HG02840 (cell line): ENCODE measurements at regions not wholly inside any gene's neighbourhood (a gene's known extent, or its start where the extent isn't known, plus 50 kb on each side); places are given as distances from the start of the nearest gene placed in this dataset.

ENCODE experiments used
- ATAC-seq: cut with Tn5 transposase; IDR thresholded peaks from one replicate; pipeline ENCODE4 v1.9.1; 2021; ENCODE audit warnings: mild to moderate bottlenecking, moderate library complexity, moderate number of reproducible peaks; ENCODE audit not compliant: unreplicated experiment, low FRiP score

GRCh38 chr2:129724021-129724757 is 255.3 kb upstream of the RAB6C start:
- no peak for ATAC-seq

DNA sequence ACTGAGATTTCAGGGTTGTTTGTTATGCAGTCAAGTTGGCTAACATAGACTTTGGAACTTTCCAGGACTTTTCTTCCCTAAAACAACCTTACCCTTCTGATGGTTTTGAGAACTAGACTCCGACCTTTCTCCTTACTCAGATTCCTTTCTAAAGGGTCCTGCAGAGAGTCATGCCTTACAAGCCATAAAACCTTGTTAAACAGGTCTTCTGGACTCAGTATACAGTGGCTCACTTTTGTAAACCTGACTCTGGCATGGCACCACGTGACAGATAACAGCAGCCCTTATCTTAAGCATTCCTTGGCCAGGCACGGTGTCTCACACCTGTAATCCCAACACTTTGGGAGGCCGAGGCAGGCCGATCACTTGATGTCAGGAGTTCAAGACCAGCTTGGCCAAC is 253.2 kb upstream of the RAB6C start:
- ATAC-seq = no peak

GRCh38 chr2:129727286-129727685 is 252.2 kb upstream of the RAB6C start:
- ATAC-seq = no peak

DNA sequence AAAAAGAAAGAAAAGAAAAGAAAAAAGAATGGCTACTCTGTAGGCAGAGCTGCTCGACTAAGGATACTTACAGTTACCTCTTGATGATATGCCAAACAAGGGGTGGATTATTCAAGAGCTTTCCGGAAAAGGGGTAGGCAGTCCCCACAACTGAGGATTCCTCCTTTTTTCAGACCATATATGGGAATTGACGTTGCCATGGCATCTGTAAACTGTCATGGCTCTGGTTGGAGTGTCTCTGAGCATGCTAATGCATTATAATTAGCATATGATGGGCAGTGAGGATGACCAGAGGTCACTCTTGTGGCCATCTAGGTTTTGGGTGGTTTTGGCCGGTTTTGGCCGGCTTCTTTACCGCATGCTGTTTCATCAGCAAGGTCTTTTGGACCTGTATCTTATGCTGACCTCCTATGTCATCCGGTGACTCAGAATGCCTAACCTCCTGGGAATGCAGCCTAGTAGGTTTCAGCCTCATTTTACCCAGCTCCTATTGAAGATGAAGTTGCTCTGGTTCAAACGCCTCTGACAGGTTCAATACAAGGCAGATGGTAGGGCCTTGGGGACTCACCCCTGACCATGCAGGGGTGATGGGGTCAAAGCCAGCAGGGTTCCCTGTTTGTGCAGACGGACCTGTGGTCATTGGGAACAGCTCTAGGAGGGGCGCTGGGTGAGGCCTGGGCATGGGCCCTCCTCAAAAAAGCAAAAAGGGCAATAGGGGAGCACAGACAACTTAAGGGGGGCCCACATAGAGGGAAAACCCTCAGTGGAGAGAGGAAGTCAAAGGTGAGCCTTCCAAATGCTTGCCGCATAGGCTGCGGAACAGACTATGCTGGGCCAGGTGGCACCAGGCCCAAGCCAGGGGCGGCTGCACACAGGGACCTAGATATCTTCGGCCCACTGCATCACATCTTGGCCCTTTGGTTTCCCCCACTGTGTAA is 251.2 kb upstream of the RAB6C start:
- no peak for ATAC-seq

DNA sequence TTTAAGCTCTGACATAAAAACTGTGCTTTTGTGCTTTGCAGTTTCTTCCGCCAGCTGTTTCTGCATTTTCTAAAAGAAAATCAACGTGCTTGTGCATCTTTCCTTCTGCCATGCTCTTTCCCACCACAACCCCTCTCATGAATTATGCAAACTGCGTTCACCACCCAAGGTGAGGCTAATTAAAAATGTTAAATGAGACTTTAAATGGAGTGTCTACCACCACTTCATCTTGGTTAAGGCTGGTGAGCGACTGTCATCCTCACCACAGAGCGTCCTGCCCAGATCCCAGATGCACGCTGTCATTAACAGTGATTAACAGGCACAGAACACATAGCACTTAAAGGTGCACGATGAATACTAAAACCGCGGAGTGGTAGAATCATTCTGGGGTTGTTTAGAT is 250.5 kb upstream of the RAB6C start:
- ATAC-seq = no peak

DNA sequence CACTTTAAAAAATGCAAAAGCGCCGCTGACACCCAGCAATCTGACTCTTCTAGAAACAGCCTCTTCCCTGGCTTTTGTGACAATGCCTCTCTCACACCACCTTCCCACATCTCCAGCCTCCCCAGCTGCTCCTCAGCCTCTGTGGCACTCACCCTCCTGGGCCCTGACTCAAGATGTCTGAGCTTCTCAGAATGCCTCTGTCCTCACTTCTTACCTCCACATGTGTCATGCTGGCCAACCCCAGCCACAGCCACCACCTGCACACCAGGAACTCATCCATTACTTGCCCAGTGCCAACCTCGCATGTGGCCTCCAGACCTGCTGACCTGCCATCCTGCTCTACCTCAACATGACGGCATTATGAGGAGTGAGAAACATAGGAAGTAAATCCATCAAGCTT is 249.8 kb upstream of the RAB6C start:
- no peak for ATAC-seq

GRCh38 chr2:129730979-129731378 is 248.5 kb upstream of the RAB6C start:
- ATAC-seq = no peak

DNA sequence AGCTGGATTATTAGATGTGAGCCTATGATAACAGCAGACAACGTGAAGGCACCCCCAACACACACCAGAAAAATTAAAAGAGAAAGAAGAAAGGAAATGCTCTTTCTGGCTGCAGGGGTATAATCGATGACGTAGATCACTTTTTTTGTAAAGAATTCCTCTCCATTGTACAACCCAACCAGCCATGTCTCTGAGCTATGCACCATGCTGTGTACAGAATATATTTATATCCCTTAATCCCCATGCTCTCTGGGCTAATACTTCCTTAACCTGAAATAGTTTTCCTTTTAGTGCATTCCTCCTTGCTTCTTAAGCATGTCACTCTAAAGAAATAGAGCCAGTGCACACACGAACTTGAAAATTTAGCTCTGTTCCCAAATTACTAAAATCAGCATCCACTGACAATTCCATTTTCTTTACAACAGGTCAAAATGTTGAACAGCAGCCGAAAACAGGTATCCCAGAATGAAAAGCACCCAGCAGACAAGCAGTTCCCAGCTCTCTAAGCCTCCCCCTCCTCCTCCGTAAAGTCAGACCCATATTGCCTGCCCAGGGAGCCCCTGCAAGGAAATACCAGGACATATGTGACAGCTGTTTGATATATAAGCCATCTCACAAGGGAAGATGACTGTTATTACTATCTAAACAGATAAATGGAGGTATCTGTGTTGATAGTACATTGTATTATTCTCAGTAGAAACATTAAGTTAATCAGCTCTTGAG is 247.4 kb upstream of the RAB6C start:
- ATAC-seq = no peak

GRCh38 chr2:129732630-129733026 is 246.8 kb upstream of the RAB6C start:
- ATAC-seq = no peak

DNA sequence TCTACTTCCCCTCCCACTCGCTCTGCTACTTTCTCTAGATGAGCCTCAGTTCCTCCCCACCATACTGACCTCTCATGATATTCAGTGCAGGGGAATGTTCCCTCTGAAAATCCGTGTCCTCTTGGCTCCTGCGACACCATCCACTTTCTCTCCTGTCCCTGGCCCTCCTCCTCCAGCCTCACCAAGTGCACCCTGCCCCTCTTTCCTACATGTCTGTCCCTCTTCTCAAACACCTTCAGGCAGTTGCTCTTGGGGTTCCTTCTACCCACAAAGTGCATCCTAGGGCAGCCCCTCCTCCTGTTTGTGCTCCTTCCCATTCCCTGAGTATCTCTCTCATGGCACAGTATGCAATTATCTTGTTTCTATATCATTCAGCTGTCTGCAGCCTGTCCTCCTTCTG is 246.4 kb upstream of the RAB6C start:
- ATAC-seq = no peak

GRCh38 chr2:129733579-129733978 is 245.9 kb upstream of the RAB6C start:
- ATAC-seq = no peak

- ATAC-seq = no peak
Observed at GRCh38 chr2:129734343-129735034, 245.0 kb upstream of the RAB6C start.

GRCh38 chr2:129735576-129735975 is 243.9 kb upstream of the RAB6C start:
- ATAC-seq = no peak

- no peak for ATAC-seq
Observed at GRCh38 chr2:129737660-129738527, 241.6 kb upstream of the RAB6C start.

DNA sequence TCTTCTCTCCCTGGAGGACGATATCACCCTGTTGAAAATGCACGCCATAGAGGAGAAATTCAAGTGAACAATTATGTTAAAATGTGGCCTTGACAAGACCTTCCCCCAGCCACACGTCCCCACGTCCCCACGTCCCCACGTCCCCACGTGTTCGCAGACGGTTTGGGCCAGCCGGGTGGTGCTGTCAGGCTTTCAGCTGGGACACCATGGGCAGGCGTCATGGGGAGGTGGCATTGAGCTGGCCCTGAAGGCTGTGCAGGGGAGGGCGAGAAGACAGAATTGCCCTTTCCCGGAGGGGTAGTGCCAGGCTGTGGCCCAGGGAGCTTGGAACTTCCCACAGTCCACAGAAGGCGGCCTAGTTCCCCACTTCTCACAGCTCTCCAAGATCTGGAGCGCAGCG is 240.7 kb upstream of the RAB6C start:
- ATAC-seq = no peak

- ATAC-seq = no peak
Observed at GRCh38 chr2:129740504-129740903, 239.0 kb upstream of the RAB6C start.

DNA sequence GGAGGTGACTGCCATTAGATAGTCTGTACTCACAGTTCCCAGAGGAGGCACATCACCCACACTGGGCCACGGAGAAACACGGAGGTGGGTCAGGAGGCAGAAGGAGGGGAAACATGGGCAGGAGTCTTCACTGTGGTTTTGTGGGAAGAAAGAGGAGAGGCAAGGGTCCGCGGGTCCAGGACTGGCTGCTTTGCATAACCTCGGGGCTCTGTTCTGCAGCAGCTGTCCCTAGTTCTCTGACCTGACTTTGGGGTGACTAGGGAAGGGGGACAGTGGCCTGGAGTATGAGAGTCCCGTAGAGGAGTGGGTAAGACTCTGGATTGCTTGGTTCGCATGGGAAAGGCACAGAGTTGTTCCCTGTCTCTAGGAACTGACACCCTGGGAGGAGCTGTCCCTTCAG is 238.3 kb upstream of the RAB6C start:
- no peak for ATAC-seq

DNA sequence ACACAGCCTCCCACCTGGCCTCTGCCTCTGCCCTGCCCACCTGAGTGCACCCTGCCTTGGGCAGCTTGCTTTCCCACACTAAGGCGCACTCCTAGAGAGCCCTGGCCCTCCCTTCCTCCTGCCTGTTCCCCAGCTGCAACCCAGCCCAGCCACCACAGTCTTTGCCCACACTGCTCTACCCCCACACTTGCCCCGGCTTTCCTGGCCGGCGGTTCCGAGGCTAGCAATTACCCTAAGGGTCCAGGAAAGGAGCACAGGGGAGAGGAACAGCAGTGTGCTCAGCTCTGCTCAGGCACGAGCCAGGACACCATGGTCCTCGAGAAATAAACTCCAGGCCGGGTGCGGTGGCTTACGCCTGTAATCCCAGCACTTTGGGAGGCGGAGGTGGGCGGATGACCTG is 237.8 kb upstream of the RAB6C start:
- no peak for ATAC-seq

DNA sequence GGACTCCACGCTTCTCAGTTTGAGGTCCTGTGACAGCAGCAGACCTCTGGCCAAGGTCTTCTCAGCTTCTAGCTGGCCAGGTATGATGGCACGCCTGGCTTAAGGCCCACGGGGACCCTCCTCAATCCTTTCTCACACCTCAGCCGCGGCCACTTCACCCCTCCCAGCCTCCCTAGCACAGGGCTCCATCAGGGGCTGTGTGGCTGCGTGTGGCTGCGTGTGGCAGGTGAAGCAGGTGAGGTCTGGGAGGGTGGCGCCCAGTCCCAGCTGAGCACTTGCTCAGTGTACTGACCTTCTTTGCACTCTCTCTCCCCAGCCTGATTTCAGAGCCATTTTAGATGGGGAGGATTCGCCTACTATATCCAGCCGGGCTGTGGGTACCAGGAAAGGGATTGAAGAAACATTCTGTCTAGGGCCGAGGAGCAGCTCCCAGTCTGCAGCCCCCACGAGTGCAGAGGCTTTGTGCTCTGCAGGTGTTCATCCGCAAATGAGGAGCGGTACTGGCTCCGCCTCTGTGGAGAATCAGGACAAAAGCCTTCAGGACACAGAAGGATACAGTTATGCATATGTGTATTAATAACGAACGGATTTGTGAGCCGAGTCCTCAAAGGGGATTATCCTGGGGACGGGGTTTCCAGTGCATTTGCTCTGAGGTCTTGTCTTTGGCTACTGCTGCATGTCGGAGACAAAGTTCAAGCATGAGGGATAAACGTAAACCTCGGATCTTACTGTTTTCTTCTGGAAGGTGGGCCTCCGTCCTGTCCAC is 236.9 kb upstream of the RAB6C start:
- no peak for ATAC-seq
